ENCODE measurements at regions not wholly inside any gene's neighbourhood (a gene's known extent, or its start where the extent isn't known, plus 50 kb on each side); places are given as distances from the start of the nearest gene placed in this dataset.
"Not testable (repeated sequence)": the region's sequence is repeated elsewhere in the genome, so short reads cannot be mapped to it uniquely, and the experiment has no call there.

DNA sequence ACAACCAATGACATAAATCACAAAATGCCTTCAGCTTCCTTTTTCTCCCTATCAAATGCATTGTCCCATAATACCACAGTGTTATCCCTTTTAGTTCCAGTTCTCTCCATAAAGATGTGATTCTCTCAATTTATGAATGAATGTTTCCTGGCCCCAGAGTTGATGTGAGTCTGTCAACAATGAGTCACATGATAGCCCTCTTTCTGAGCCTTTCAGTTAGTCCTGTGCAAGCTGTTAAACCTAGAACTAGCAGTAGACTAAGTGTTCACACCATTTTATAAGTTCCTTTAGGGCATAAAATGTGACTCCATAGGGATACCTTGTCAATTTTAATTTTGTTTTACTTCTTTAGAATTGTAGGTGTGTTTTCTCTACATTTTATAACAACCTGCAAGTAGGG lies 129.5 kb downstream of the PABPC4L start:
- TF ChIP-seq, protein P1, sequence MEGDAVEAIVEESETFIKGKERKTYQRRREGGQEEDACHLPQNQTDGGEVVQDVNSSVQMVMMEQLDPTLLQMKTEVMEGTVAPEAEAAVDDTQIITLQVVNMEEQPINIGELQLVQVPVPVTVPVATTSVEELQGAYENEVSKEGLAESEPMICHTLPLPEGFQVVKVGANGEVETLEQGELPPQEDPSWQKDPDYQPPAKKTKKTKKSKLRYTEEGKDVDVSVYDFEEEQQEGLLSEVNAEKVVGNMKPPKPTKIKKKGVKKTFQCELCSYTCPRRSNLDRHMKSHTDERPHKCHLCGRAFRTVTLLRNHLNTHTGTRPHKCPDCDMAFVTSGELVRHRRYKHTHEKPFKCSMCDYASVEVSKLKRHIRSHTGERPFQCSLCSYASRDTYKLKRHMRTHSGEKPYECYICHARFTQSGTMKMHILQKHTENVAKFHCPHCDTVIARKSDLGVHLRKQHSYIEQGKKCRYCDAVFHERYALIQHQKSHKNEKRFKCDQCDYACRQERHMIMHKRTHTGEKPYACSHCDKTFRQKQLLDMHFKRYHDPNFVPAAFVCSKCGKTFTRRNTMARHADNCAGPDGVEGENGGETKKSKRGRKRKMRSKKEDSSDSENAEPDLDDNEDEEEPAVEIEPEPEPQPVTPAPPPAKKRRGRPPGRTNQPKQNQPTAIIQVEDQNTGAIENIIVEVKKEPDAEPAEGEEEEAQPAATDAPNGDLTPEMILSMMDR (conservative IDR thresholded peaks at IDR 0.05) = no peak
- no peak for TF ChIP-seq ZFX (IDR thresholded peaks at IDR 0.05)
- H3K27ac ChIP-seq = no peak overlapping the region

GRCh38 chr4:134070174-134070573 lies 131.4 kb downstream of the PABPC4L start:
- H3K27ac ChIP-seq = no peak overlapping the region
- TF ChIP-seq, protein P1 (conservative IDR thresholded peaks at IDR 0.05) = no peak
- TF ChIP-seq ZFX (IDR thresholded peaks at IDR 0.05) = no peak

DNA sequence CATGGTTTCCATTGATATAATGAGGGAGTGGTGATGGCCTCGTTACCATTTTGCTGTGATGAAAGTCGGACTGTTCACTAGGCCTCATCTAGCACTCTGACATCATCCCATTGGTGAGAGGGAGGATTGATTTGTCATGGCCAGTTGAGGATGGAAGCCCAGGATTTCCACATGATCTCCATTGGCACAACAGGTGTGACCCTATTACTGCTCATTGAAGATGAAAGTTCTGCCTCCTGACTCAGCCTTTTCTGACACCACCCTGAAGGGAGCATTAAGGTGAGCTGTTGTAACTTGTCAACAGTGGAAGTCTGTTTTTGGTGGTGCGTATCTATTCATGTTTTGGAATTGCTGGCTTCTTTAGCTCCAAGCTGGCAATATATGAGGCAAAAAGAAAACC lies 144.2 kb downstream of the PABPC4L start:
- H3K27ac ChIP-seq = no peak overlapping the region

DNA sequence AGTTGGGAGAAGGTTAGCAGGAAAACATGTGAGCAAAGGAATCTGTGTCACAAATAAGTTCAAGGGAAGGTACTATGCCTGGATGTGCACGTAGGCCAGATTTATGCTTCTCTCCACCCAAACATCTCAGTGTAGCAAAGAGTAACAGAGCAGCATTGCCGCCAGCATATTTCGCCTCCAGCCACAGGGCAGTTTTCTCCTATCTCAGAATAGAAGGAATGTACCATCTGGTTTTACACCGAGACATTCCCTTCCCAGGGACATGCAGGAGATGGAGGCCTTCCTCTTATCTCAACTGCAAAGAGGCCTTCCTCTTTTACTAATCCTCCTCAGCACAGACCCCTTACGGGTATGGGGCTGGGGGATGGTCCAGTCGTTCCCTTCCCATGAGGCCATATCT lies 155.4 kb downstream of the PABPC4L start:
- not testable (repeated sequence) for H3K27ac ChIP-seq

More for the DNA sequence above, 144.2 kb downstream of the PABPC4L start:
- TF ChIP-seq ZFX (IDR thresholded peaks at IDR 0.05) = no peak
- TF ChIP-seq, protein P1 (conservative IDR thresholded peaks at IDR 0.05) = no peak

GRCh38 chr4:134045411-134045810 lies 156.2 kb downstream of the PABPC4L start:
- H3K27ac ChIP-seq = no peak overlapping the region
- TF ChIP-seq, protein P1 (conservative IDR thresholded peaks at IDR 0.05) = no peak
- TF ChIP-seq ZFX (IDR thresholded peaks at IDR 0.05) = no peak

DNA sequence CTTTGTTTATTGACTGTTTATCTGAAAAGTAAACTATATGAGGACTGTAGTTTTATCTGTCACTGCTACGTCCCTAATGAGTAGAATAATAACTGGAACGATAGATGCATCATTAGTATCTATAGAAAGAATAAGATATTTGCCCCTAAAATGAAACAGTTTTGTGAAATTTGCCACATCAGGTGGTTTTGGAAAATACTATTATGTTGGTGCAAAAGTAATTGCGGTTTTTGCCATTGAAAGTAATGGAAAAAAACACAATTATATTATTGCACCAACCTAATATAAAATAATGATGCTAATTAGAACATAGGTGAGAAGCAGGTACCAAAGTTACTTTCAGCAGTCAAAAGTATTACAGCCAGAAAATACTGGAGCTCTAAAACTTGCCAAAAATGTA lies 158.3 kb downstream of the PABPC4L start:
- no peak overlapping the region for H3K27ac ChIP-seq
- TF ChIP-seq, protein P1 (conservative IDR thresholded peaks at IDR 0.05) = no peak
- no peak for TF ChIP-seq ZFX (IDR thresholded peaks at IDR 0.05)

GRCh38 chr4:134028421-134028820 lies 173.2 kb downstream of the PABPC4L start:
- H3K27ac ChIP-seq = no peak overlapping the region
- TF ChIP-seq, protein P1 (conservative IDR thresholded peaks at IDR 0.05) = no peak
- TF ChIP-seq ZFX (IDR thresholded peaks at IDR 0.05) = no peak

DNA sequence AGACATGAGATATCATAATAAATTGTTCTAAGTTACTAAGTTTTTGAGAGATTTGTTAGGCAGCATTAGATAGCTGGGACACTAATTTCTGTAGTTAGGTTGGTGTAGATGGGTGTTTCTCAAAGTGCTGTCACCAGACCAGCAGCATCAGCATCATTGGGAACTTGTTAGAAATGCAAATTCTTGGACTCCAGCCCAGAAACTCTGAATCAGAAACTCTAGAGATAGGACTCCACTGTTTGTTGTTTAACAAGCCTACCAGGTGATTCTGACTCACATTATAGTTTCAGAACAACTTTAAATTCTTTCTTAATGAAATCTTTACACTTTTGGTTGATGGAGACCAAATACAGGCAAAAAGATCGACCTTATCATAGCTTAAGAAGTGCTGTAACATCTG lies 173.7 kb downstream of the PABPC4L start:
- TF ChIP-seq, protein P1 (conservative IDR thresholded peaks at IDR 0.05) = no peak
- TF ChIP-seq ZFX (IDR thresholded peaks at IDR 0.05) = no peak
- no peak overlapping the region for H3K27ac ChIP-seq
